ENCODE measurements at regions not wholly inside any gene's neighbourhood (a gene's known extent, or its start where the extent isn't known, plus 50 kb on each side); places are given as distances from the start of the nearest gene placed in this dataset.

DNA sequence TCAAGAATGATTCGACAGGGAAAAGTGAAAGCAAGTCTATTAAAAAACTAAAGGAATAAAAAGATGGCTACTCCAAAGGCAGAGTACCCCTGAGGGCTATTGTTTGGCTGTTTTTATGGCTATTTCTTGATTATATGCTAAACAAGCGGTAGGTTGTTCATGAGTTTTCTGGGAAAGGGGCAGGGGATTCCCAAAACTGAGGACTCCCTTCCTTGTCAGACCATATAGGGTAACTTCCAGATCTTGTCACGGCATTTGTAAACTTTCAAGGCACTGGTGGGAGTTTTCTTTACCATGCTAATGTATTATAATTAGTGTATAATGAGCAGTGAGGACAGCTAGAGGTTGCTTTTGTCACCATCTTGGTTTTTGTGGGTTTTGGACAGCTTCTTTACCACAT, 474.9 kb upstream of the MC4R start:
- TF ChIP-seq, protein P1, sequence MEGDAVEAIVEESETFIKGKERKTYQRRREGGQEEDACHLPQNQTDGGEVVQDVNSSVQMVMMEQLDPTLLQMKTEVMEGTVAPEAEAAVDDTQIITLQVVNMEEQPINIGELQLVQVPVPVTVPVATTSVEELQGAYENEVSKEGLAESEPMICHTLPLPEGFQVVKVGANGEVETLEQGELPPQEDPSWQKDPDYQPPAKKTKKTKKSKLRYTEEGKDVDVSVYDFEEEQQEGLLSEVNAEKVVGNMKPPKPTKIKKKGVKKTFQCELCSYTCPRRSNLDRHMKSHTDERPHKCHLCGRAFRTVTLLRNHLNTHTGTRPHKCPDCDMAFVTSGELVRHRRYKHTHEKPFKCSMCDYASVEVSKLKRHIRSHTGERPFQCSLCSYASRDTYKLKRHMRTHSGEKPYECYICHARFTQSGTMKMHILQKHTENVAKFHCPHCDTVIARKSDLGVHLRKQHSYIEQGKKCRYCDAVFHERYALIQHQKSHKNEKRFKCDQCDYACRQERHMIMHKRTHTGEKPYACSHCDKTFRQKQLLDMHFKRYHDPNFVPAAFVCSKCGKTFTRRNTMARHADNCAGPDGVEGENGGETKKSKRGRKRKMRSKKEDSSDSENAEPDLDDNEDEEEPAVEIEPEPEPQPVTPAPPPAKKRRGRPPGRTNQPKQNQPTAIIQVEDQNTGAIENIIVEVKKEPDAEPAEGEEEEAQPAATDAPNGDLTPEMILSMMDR (IDR thresholded peaks at IDR 0.05; ENCODE audit: low read depth, low read length), result no peak
- TF ChIP-seq, protein P2, sequence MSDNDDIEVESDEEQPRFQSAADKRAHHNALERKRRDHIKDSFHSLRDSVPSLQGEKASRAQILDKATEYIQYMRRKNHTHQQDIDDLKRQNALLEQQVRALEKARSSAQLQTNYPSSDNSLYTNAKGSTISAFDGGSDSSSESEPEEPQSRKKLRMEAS (IDR thresholded peaks at IDR 0.05; ENCODE audit: low read depth, low read length), result no peak
- TF ChIP-seq POLR2A (IDR thresholded peaks at IDR 0.05; ENCODE audit: extremely low read depth, insufficient read length) (no peak), MYC (IDR thresholded peaks at IDR 0.05; ENCODE audit: low read depth, low read length) (no peak)

All from NB4 (cell line).